K562 (cell line): ENCODE measurements at regions not wholly inside any gene's neighbourhood (a gene's known extent, or its start where the extent isn't known, plus 50 kb on each side); places are given as distances from the start of the nearest gene placed in this dataset.

Experiments used
- CC2D1A ChIP-seq: fragments of 450-650 bp; IDR thresholded peaks from 2 replicates; pipeline ENCODE4 v1.6.1; 2017; ENCODE audit warnings: mild to moderate bottlenecking
- CTCF ChIP-seq, 3 experiments: IDR thresholded peaks in 2 of 3; conservative IDR thresholded peaks in 1 of 3; 2 replicates each; pipeline ENCODE4 v1.5.1; 2011 to 2012; ENCODE audit warnings: low read length in 3 of 3, mild to moderate bottlenecking in 3 of 3, control low read depth in 2 of 3, improper control_type of control experiment in 1 of 3, inconsistent platforms in 1 of 3, low read depth in 1 of 3, mixed read lengths in 1 of 3, moderate library complexity in 1 of 3; ENCODE audit not compliant: insufficient read depth in 2 of 3
- DPF2 ChIP-seq: fragments of 450-650 bp; IDR thresholded peaks from 2 replicates; pipeline ENCODE4 v1.6.1; 2016
- EP300 ChIP-seq: IDR thresholded peaks from 2 replicates; pipeline ENCODE4 v1.6.1; 2012; ENCODE audit warnings: low read length, improper control_type of control experiment
- NFIC ChIP-seq: fragments of 450-650 bp; IDR thresholded peaks from 2 replicates; pipeline ENCODE4 v1.6.1; 2017; ENCODE audit warnings: mild to moderate bottlenecking, inconsistent platforms
- STAT6 ChIP-seq: sonication (generic); formaldehyde crosslinking; IDR thresholded peaks from 2 replicates; pipeline ENCODE4 v1.8.1; 2023; ENCODE audit warnings: mild to moderate bottlenecking, missing genetic modification reagents
- ZNF274 ChIP-seq: IDR thresholded peaks from 2 replicates; pipeline ENCODE4 v1.6.1; 2011; ENCODE audit warnings: low read depth, mild to moderate bottlenecking, low read length, moderate library complexity, borderline replicate concordance

DNA sequence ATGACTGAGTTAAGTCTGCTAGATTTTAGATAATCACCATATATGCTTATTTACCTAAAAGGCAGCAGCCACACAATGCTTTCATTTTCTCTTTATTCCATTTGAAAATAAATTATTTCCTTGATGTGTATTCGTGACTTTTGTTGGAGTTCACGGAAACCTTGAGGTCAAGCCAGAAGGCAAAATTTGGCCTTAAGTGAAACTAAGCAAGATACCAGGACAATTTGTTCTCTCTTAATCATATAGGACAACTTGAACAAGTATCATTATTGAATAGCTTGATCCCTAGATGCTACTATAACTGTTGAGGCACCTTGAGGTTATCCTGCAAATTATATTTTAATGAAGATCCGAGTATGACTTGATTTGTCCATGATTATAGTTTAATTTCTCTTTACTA is 429.2 kb upstream of the DACH1 start:
- TF ChIP-seq EP300 (no peak), CTCF (IDR thresholded peaks at IDR 0.05 in 2 of 3, conservative IDR thresholded peaks at IDR 0.05 in 1 of 3; ENCODE audit: insufficient read depth in 2 of 3, low read depth in 1 of 3, low read length in 3 of 3) (no peak), STAT6 (CRISPR knock-in tag) (no peak), ZNF274 (no peak), NFIC (no peak), CC2D1A (no peak), DPF2 (no peak)
